ENCODE measurements at regions not wholly inside any gene's neighbourhood (a gene's known extent, or its start where the extent isn't known, plus 50 kb on each side); places are given as distances from the start of the nearest gene placed in this dataset.

- DNase-seq = no peak
Measured at GRCh38 chr2:42969231-42970150, 177.1 kb upstream of the HAAO start.

- no peak for DNase-seq
Measured at GRCh38 chr2:42967959-42968674, 175.7 kb upstream of the HAAO start.

- no peak for DNase-seq
Measured at GRCh38 chr2:42965910-42966309, 173.5 kb upstream of the HAAO start.

GRCh38 chr2:42965196-42965595 is 172.8 kb upstream of the HAAO start:
- DNase-seq = no peak

- no peak for DNase-seq
Measured at GRCh38 chr2:42964439-42965083, 172.2 kb upstream of the HAAO start.

GRCh38 chr2:42963452-42964068 is 171.2 kb upstream of the HAAO start:
- no peak for DNase-seq

- DNase-seq = no peak
Measured at GRCh38 chr2:42962508-42962953, 170.1 kb upstream of the HAAO start.

GRCh38 chr2:42961961-42962360 is 169.6 kb upstream of the HAAO start:
- no peak for DNase-seq

- no peak for DNase-seq
Measured at GRCh38 chr2:42961385-42961811, 169.0 kb upstream of the HAAO start.

GRCh38 chr2:42960842-42961180 is 168.4 kb upstream of the HAAO start:
- DNase-seq = no peak

GRCh38 chr2:42960002-42960841 is 167.8 kb upstream of the HAAO start:
- no peak for DNase-seq

- DNase-seq = no peak
Measured at GRCh38 chr2:42959234-42960001, 167.0 kb upstream of the HAAO start.

- no peak for DNase-seq
Measured at GRCh38 chr2:42958741-42959233, 166.4 kb upstream of the HAAO start.

- no peak for DNase-seq
Measured at GRCh38 chr2:42957861-42958301, 165.5 kb upstream of the HAAO start.

GRCh38 chr2:42957109-42957860 is 164.9 kb upstream of the HAAO start:
- DNase-seq = no peak

GRCh38 chr2:42954227-42954962 is 162.0 kb upstream of the HAAO start:
- DNase-seq = no peak

- DNase-seq = no peak
Measured at GRCh38 chr2:42953216-42953615, 160.8 kb upstream of the HAAO start.

GRCh38 chr2:42951263-42951938 is 159.0 kb upstream of the HAAO start:
- DNase-seq = no peak

GRCh38 chr2:42949125-42949524 is 156.7 kb upstream of the HAAO start:
- no peak for DNase-seq

Data from NCI-H446 treated with DMSO at 0.1 percent for 48 hours (cell line).